Trophoblast cell (in vitro differentiated cells and primary cell): ENCODE measurements at regions not wholly inside any gene's neighbourhood (a gene's known extent, or its start where the extent isn't known, plus 50 kb on each side); places are given as distances from the start of the nearest gene placed in this dataset.

Experiments
- DNase-seq, 2 donors: peaks; one replicate each; pipeline ENCODE4 v3.0.0-alpha.2; 2016
- H2AFZ ChIP-seq: 2 replicates; pipeline ENCODE4 v1.6.1; 2013; ENCODE audit warnings: low read length, moderate library complexity, mild to moderate bottlenecking; ENCODE audit not compliant: insufficient read depth, poor library complexity
- H2AK5ac ChIP-seq: 2 replicates; pipeline ENCODE4 v1.6.1; 2013; ENCODE audit warnings: mild to moderate bottlenecking, low read length
- H2BK120ac ChIP-seq: 2 replicates; pipeline ENCODE4 v1.6.1; 2013; ENCODE audit warnings: low read length, mild to moderate bottlenecking, moderate library complexity; ENCODE audit not compliant: insufficient read depth, poor library complexity
- H2BK12ac ChIP-seq: 2 replicates; pipeline ENCODE4 v1.6.1; 2013; ENCODE audit warnings: mild to moderate bottlenecking, low read length, moderate library complexity
- H2BK5ac ChIP-seq: 2 replicates; pipeline ENCODE4 v1.6.1; 2013; ENCODE audit warnings: low read length, low read depth, moderate library complexity, mild to moderate bottlenecking; ENCODE audit not compliant: poor library complexity
- H3K14ac ChIP-seq: 2 replicates; pipeline ENCODE4 v1.6.1; 2013; ENCODE audit warnings: mild to moderate bottlenecking, low read length
- H3K18ac ChIP-seq: 2 replicates; pipeline ENCODE4 v1.6.1; 2013; ENCODE audit warnings: mild to moderate bottlenecking, low read length
- H3K23ac ChIP-seq: 2 replicates; pipeline ENCODE4 v1.6.1; 2013; ENCODE audit warnings: low read length
- H3K27ac ChIP-seq: 2 replicates; pipeline ENCODE4 v1.5.1; 2013; ENCODE audit warnings: low read depth, mild to moderate bottlenecking, inconsistent platforms, low read length, moderate library complexity
- H3K27me3 ChIP-seq: 2 replicates; pipeline ENCODE4 v1.6.1; 2013; ENCODE audit warnings: inconsistent platforms, mild to moderate bottlenecking, low read length, moderate library complexity; ENCODE audit not compliant: insufficient read depth
- H3K36me3 ChIP-seq, 2 experiments: 1 replicate in 1 of 2; 2 replicates in 1 of 2; pipeline ENCODE4 v1.6.1; 2013; ENCODE audit warnings: low read length in 2 of 2, mild to moderate bottlenecking in 2 of 2, moderate library complexity in 1 of 2; ENCODE audit not compliant: insufficient read depth in 2 of 2, control insufficient read depth in 1 of 2
- H3K4ac ChIP-seq: 2 replicates; pipeline ENCODE4 v1.6.1; 2013; ENCODE audit warnings: low read depth, mild to moderate bottlenecking, low read length, moderate library complexity
- H3K4me1 ChIP-seq, 2 experiments: 1 replicate in 1 of 2; 2 replicates in 1 of 2; pipeline ENCODE4 v1.6.1; 2013; ENCODE audit warnings: low read length in 2 of 2, mild to moderate bottlenecking in 2 of 2, moderate library complexity in 1 of 2; ENCODE audit not compliant: insufficient read depth in 2 of 2, control insufficient read depth in 1 of 2
- H3K4me2 ChIP-seq: 2 replicates; pipeline ENCODE4 v1.6.1; 2013; ENCODE audit warnings: inconsistent platforms, mild to moderate bottlenecking, low read length, moderate library complexity
- H3K4me3 ChIP-seq: 2 replicates; pipeline ENCODE4 v1.5.1; 2013; ENCODE audit warnings: mild to moderate bottlenecking, low read depth, low read length, inconsistent platforms
- H3K79me1 ChIP-seq: one replicate; pipeline ENCODE4 v1.6.1; 2013; ENCODE audit warnings: low read length
- H3K79me2 ChIP-seq: 2 replicates; pipeline ENCODE4 v1.6.1; 2013; ENCODE audit warnings: low read length, mild to moderate bottlenecking; ENCODE audit not compliant: control insufficient read depth, insufficient read depth, poor library complexity
- H3K9ac ChIP-seq: 2 replicates; pipeline ENCODE4 v1.6.1; 2013; ENCODE audit warnings: mild to moderate bottlenecking, low read length
- H3K9me3 ChIP-seq: 2 replicates; pipeline ENCODE4 v1.6.1; 2013; ENCODE audit warnings: low read depth, mild to moderate bottlenecking, control low read depth, inconsistent platforms, low read length; ENCODE audit not compliant: insufficient read depth
- H4K12ac ChIP-seq: 2 replicates; pipeline ENCODE4 v1.6.1; 2013; ENCODE audit warnings: low read depth, mild to moderate bottlenecking, low read length, moderate library complexity
- H4K8ac ChIP-seq: 2 replicates; pipeline ENCODE4 v1.6.1; 2013; ENCODE audit warnings: low read depth, mild to moderate bottlenecking, low read length, moderate library complexity
- H4K91ac ChIP-seq: one replicate; pipeline ENCODE4 v1.6.1; 2013; ENCODE audit warnings: low read depth, mild to moderate bottlenecking, low read length, moderate library complexity
- WGBS: extraction: QIAGEN DNeasy Blood & Tissue Kit; methylation state at CpG from one replicate; pipeline ENCODE4 v1.1.7; 2013; ENCODE audit warnings: missing lambda C conversion rate; ENCODE audit not compliant: insufficient read length, insufficient coverage; ENCODE audit errors: extremely low coverage; 5-methylcytosine and 5-hydroxymethylcytosine counted together

- H2BK5ac ChIP-seq, result no peak overlapping the region
- H3K9ac ChIP-seq, result no peak overlapping the region
- no peak overlapping the region for H3K14ac ChIP-seq
- H3K79me2 ChIP-seq, result no peaks in the 10 kb centered on the region
- no peak overlapping the region for H3K4me2 ChIP-seq
- no peaks in the 10 kb centered on the region for H3K36me3 ChIP-seq
- H3K27ac ChIP-seq, result no peak overlapping the region
- H2AK5ac ChIP-seq, result no peak overlapping the region
- H2BK120ac ChIP-seq, result no peak overlapping the region
- WGBS, result no CpG with 5 or more reads among the region's 4 CpGs
- no peak overlapping the region for H3K4me3 ChIP-seq
- no peaks in the 10 kb centered on the region for H3K27me3 ChIP-seq
- H4K8ac ChIP-seq, result no peak overlapping the region
- H3K79me1 ChIP-seq, result no peaks in the 10 kb centered on the region
- no peak overlapping the region for H3K18ac ChIP-seq
- H4K12ac ChIP-seq, result no peak overlapping the region
- no peak overlapping the region for H3K23ac ChIP-seq
- no peaks in the 10 kb centered on the region for H3K4me1 ChIP-seq
- no peak overlapping the region for H2BK12ac ChIP-seq
- no peak for DNase-seq
- H3K9me3 ChIP-seq, result no peaks in the 10 kb centered on the region
- no peak overlapping the region for H3K4ac ChIP-seq
- no peak overlapping the region for H2AFZ ChIP-seq
- no peak overlapping the region for H4K91ac ChIP-seq
These were observed 1095.7 kb downstream of the TSN start for GRCh38 chr2:122851161-122851560.

DNA sequence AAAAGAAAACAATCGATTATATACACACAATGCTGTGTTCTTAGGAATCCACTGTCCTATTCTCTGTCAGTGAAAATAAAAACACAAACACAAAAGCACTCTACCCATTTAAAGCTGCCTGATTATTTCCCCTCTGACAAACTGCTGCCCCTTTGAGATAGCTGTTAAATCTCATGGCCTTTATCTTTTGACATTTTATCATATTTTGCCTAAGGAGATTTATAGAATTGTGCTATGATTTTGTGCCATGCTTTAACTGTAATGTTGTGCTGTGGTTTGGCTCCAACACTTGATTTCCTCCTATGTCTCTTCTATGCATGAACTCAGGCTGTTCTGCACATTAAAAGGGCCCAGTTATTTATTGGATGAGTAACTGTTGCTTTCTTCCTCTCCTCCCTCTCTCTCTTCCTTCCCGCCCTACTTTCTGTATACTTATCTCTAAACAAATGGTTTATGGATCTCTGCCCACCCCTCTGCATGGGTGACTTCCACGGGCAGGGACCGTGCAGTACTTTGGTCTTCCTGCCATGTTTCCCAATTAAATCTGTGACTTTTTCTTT, 1096.6 kb downstream of the TSN start:
- Histone ChIP-seq H3K79me1 (no peaks in the 10 kb centered on the region), H3K18ac (no peak overlapping the region), H2BK5ac (no peak overlapping the region), H2AK5ac (no peak overlapping the region), H3K79me2 (no peaks in the 10 kb centered on the region), H3K36me3 (no peaks in the 10 kb centered on the region), H3K23ac (no peak overlapping the region), H2BK120ac (no peak overlapping the region), H3K9ac (no peak overlapping the region), H2BK12ac (no peak overlapping the region), H3K14ac (no peak overlapping the region), H3K9me3 (no peaks in the 10 kb centered on the region), H4K8ac (no peak overlapping the region), H3K27me3 (no peaks in the 10 kb centered on the region), H3K27ac (no peak overlapping the region), H3K4me2 (no peak overlapping the region), H3K4ac (no peak overlapping the region), H3K4me1 (no peaks in the 10 kb centered on the region), H3K4me3 (no peak overlapping the region), H4K91ac (no peak overlapping the region), H4K12ac (no peak overlapping the region), H2AFZ (no peak overlapping the region)
- DNase-seq, result no peak
- no CpG with 5 or more reads among the region's 4 CpGs for WGBS

DNA sequence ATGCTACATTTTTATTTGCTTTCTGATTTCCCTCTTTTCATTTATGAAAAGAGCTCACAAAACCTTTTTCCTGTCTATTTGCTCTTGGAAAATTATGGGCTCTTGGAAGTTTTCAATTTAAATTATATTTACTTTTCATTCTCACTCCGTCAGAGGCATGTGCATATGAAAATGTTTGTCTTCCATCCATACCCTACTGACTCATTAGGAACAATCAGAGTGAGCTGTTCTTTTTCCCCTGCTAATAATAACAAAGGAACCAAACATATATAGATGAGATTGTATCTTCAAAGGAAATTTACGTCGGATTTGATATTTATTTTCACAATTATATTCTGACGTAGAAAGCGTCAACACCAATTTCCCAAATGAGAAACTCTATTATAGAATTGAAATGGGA, 1101.2 kb downstream of the TSN start:
- H3K4me3 ChIP-seq, result no peak overlapping the region
- no peak overlapping the region for H3K4ac ChIP-seq
- H2AFZ ChIP-seq, result no peak overlapping the region
- H3K4me1 ChIP-seq, result no peaks in the 10 kb centered on the region
- H3K36me3 ChIP-seq, result no peaks in the 10 kb centered on the region
- no peak overlapping the region for H3K27ac ChIP-seq
- no peak overlapping the region for H4K8ac ChIP-seq
- H3K18ac ChIP-seq, result no peak overlapping the region
- no peaks in the 10 kb centered on the region for H3K79me1 ChIP-seq
- H3K27me3 ChIP-seq, result no peaks in the 10 kb centered on the region
- peaks cover 4% of the 10 kb centered on the region for H3K9me3 ChIP-seq
- no peak overlapping the region for H2AK5ac ChIP-seq
- no peak overlapping the region for H3K14ac ChIP-seq
- H4K91ac ChIP-seq, result no peak overlapping the region
- no peak overlapping the region for H3K23ac ChIP-seq
- H4K12ac ChIP-seq, result no peak overlapping the region
- no peak for DNase-seq
- no peak overlapping the region for H3K4me2 ChIP-seq
- no peak overlapping the region for H2BK120ac ChIP-seq
- H2BK12ac ChIP-seq, result no peak overlapping the region
- no peak overlapping the region for H2BK5ac ChIP-seq
- H3K79me2 ChIP-seq, result no peaks in the 10 kb centered on the region
- H3K9ac ChIP-seq, result no peak overlapping the region
- no CpG with 5 or more reads among the region's 5 CpGs for WGBS

GRCh38 chr2:122858075-122858702, 1102.7 kb downstream of the TSN start:
- no peak overlapping the region for H2BK12ac ChIP-seq
- no peak overlapping the region for H2AFZ ChIP-seq
- H3K9me3 ChIP-seq, result peaks cover 4% of the 10 kb centered on the region
- H3K36me3 ChIP-seq, result no peaks in the 10 kb centered on the region
- DNase-seq, result no peak
- H3K4ac ChIP-seq, result no peak overlapping the region
- no peaks in the 10 kb centered on the region for H3K27me3 ChIP-seq
- H3K79me1 ChIP-seq, result no peaks in the 10 kb centered on the region
- no peak overlapping the region for H3K18ac ChIP-seq
- H3K14ac ChIP-seq, result no peak overlapping the region
- no peak overlapping the region for H3K4me2 ChIP-seq
- H3K79me2 ChIP-seq, result no peaks in the 10 kb centered on the region
- no peak overlapping the region for H3K9ac ChIP-seq
- no peak overlapping the region for H4K8ac ChIP-seq
- no peak overlapping the region for H2BK120ac ChIP-seq
- no peak overlapping the region for H4K91ac ChIP-seq
- no peak overlapping the region for H2AK5ac ChIP-seq
- H2BK5ac ChIP-seq, result no peak overlapping the region
- no peak overlapping the region for H4K12ac ChIP-seq
- H3K4me3 ChIP-seq, result no peak overlapping the region
- no peak overlapping the region for H3K23ac ChIP-seq
- H3K27ac ChIP-seq, result no peak overlapping the region
- no peaks in the 10 kb centered on the region for H3K4me1 ChIP-seq
- no CpG with 5 or more reads among the region's 2 CpGs for WGBS
